ENCODE measurements at regions not wholly inside any gene's neighbourhood (a gene's known extent, or its start where the extent isn't known, plus 50 kb on each side); places are given as distances from the start of the nearest gene placed in this dataset.
"Not testable (repeated sequence)": the region's sequence is repeated elsewhere in the genome, so short reads cannot be mapped to it uniquely, and the experiment has no call there.

GRCh38 chr10:2543142-2543886 lies 524.0 kb upstream of the PFKP start:
- no peak for DNase-seq (ENCODE audit: low spot score)

GRCh38 chr10:2541176-2541575 lies 526.2 kb upstream of the PFKP start:
- DNase-seq (ENCODE audit: low spot score) = no peak

- no peak for DNase-seq (ENCODE audit: low spot score)
Measured at GRCh38 chr10:2529945-2530344, 537.4 kb upstream of the PFKP start.

- no peak for DNase-seq (ENCODE audit: low spot score)
Measured at GRCh38 chr10:2525781-2526180, 541.6 kb upstream of the PFKP start.

- DNase-seq (ENCODE audit: low spot score) = no peak
Measured at GRCh38 chr10:2519139-2519538, 548.2 kb upstream of the PFKP start.

GRCh38 chr10:2509081-2509531 lies 558.2 kb upstream of the PFKP start:
- DNase-seq (ENCODE audit: low spot score) = peak; percentile 38

- not testable (repeated sequence) for DNase-seq (ENCODE audit: low spot score)
Measured at GRCh38 chr10:2501366-2501940, 565.9 kb upstream of the PFKP start.

GRCh38 chr10:2494399-2494798 lies 572.9 kb upstream of the PFKP start:
- no peak for DNase-seq (ENCODE audit: low spot score)

- no peak for DNase-seq (ENCODE audit: low spot score)
Measured at GRCh38 chr10:2488446-2489005, 578.8 kb upstream of the PFKP start.

GRCh38 chr10:2487921-2488320 lies 579.4 kb upstream of the PFKP start:
- no peak for DNase-seq (ENCODE audit: low spot score)

GRCh38 chr10:2478656-2479055 lies 588.7 kb upstream of the PFKP start:
- DNase-seq (ENCODE audit: low spot score) = no peak

GRCh38 chr10:2476812-2477553 lies 590.4 kb upstream of the PFKP start:
- DNase-seq (ENCODE audit: low spot score) = no peak

GRCh38 chr10:2476218-2476811 lies 591.0 kb upstream of the PFKP start:
- DNase-seq (ENCODE audit: low spot score) = no peak

- no peak for DNase-seq (ENCODE audit: low spot score)
Measured at GRCh38 chr10:2475711-2476217, 591.6 kb upstream of the PFKP start.

GRCh38 chr10:2471811-2472210 lies 595.5 kb upstream of the PFKP start:
- DNase-seq (ENCODE audit: low spot score) = no peak

- DNase-seq (ENCODE audit: low spot score) = no peak
Measured at GRCh38 chr10:2469802-2470201, 597.5 kb upstream of the PFKP start.

GRCh38 chr10:2464483-2464882 lies 602.9 kb upstream of the PFKP start:
- no peak for DNase-seq (ENCODE audit: low spot score)

- no peak for DNase-seq (ENCODE audit: low spot score)
Measured at GRCh38 chr10:2463316-2463715, 604.0 kb upstream of the PFKP start.

GRCh38 chr10:2462581-2462980 lies 604.8 kb upstream of the PFKP start:
- no peak for DNase-seq (ENCODE audit: low spot score)

GRCh38 chr10:2460812-2461211 lies 606.5 kb upstream of the PFKP start:
- DNase-seq (ENCODE audit: low spot score) = no peak

- no peak for DNase-seq (ENCODE audit: low spot score)
Measured at GRCh38 chr10:2459713-2460112, 607.6 kb upstream of the PFKP start.

GRCh38 chr10:2456834-2457233 lies 610.5 kb upstream of the PFKP start:
- no peak for DNase-seq (ENCODE audit: low spot score)

Data from GM03348 (cell line).